HepG2 (cell line): ENCODE measurements at regions not wholly inside any gene's neighbourhood (a gene's known extent, or its start where the extent isn't known, plus 50 kb on each side); places are given as distances from the start of the nearest gene placed in this dataset.

Experiments used
- ATAC-seq: fragments of 200-7000 bp; cut with Tn5 transposase; 3 replicates; pipeline ENCODE4 v1.9.1; 2020; ENCODE audit warnings: mild to moderate bottlenecking, moderate library complexity
- BruUV-seq: library from RNA; stranded (reverse); fragments of 400-500 nt; replicated peaks from 2 replicates; lab custom pipeline; 2021; lab: Mats Ljungman, UMichigan
- CTCF ChIA-PET: fragments of 300-600 bp; formaldehyde crosslinking; extraction: SDS; loops from one replicate; lab custom pipeline; 2021; ENCODE audit warnings: low total read pairs, inconsistent platforms, low intra/inter-chr PET ratio; lab: Yijun Ruan, JAX
- POLR2A ChIA-PET: fragments of 350-600 bp; sonication (Branson Sonifier 250); formaldehyde crosslinking; loops from one replicate; lab custom pipeline; 2020; ENCODE audit warnings: antibody characterized with exemption, inconsistent platforms; lab: Yijun Ruan, JAX
- DNase-seq: peaks from one replicate; pipeline ENCODE4 v3.0.0-alpha.2; 2015; ENCODE audit warnings: low spot score
- FAIRE-seq: peaks from 3 replicates; lab custom pipeline; 2011; peaks lifted over from hg19 to GRCh38; lab: Jason Lieb, UNC
- H2AFZ ChIP-seq: one replicate; pipeline ENCODE4 v1.6.1; 2011; ENCODE audit warnings: low read length, inconsistent platforms
- H3K27ac ChIP-seq: fragments of 300-600 bp; 3 replicates; pipeline ENCODE4 v1.8.0; 2011; ENCODE audit warnings: mixed run types, mild to moderate bottlenecking, mixed read lengths, low read length, inconsistent platforms; ENCODE audit not compliant: insufficient read depth; ENCODE audit errors: extremely low read length
- H3K27me3 ChIP-seq, 2 experiments: fragments of 200-600 bp in 1 of 2; 2 replicates in 1 of 2; 3 replicates in 1 of 2; pipeline versions ENCODE4 v1.6.0 to v1.8.0; 2011; ENCODE audit warnings: low read length in 2 of 2, mild to moderate bottlenecking in 2 of 2, moderate library complexity in 2 of 2, inconsistent platforms in 1 of 2; ENCODE audit not compliant: insufficient read depth in 2 of 2, control insufficient read depth in 1 of 2
- H3K36me3 ChIP-seq, 2 experiments: fragments of 200-600 bp in 1 of 2; replicated peaks in 1 of 2; 2 replicates in 1 of 2; 3 replicates in 1 of 2; pipeline versions ENCODE4 v1.5.1 to v1.8.0; 2011; ENCODE audit warnings: low read length in 2 of 2, inconsistent platforms in 1 of 2; ENCODE audit not compliant: insufficient read depth in 2 of 2, control insufficient read depth in 1 of 2
- H3K4me1 ChIP-seq: 2 replicates; pipeline ENCODE4 v1.5.1; 2012; ENCODE audit warnings: low read length, inconsistent platforms; ENCODE audit not compliant: insufficient read depth
- H3K4me2 ChIP-seq: 2 replicates; pipeline ENCODE4 v1.6.0; 2011; ENCODE audit warnings: low read depth, low read length, inconsistent platforms
- H3K4me3 ChIP-seq, 3 experiments: fragments of 200-600 bp in 1 of 3; sonication (generic), shearing (Covaris generic) in 1 of 3; replicated peaks in 1 of 3; 2 replicates each; pipeline ENCODE4 v1.5.1; 2011 to 2016; ENCODE audit warnings: low read length in 3 of 3, inconsistent platforms in 2 of 3, low read depth in 2 of 3, mild to moderate bottlenecking in 2 of 3, control low read depth in 1 of 3, mixed read lengths in 1 of 3; ENCODE audit not compliant: insufficient read depth in 1 of 3
- H3K79me2 ChIP-seq: one replicate; pipeline ENCODE4 v1.6.1; 2011; ENCODE audit warnings: low read length, inconsistent platforms; ENCODE audit not compliant: insufficient read depth
- H3K9ac ChIP-seq: 2 replicates; pipeline ENCODE4 v1.6.0; 2011; ENCODE audit warnings: mild to moderate bottlenecking, low read depth, low read length, inconsistent platforms; ENCODE audit not compliant: insufficient read depth
- H3K9me3 ChIP-seq: 2 replicates; pipeline ENCODE4 v1.5.1; 2012; ENCODE audit warnings: mild to moderate bottlenecking, low read length
- H4K20me1 ChIP-seq: 2 replicates; pipeline ENCODE4 v1.6.0; 2011; ENCODE audit warnings: inconsistent platforms, mild to moderate bottlenecking, low read length, moderate library complexity; ENCODE audit not compliant: insufficient read depth
- CSRNP2 ChIP-seq: sonication (generic); formaldehyde crosslinking; conservative IDR thresholded peaks from 2 replicates; pipeline ENCODE4 v1.8.0; 2022; ENCODE audit warnings: low read depth, missing genetic modification reagents
- GMEB1 ChIP-seq: sonication (generic); formaldehyde crosslinking; IDR thresholded peaks from 2 replicates; pipeline ENCODE4 v1.5.1; 2020; ENCODE audit warnings: missing genetic modification reagents, mild to moderate bottlenecking, borderline replicate concordance
- HES4 ChIP-seq: sonication (generic); formaldehyde crosslinking; IDR thresholded peaks from 2 replicates; pipeline ENCODE4 v1.9.0; 2021; ENCODE audit warnings: mild to moderate bottlenecking, missing genetic modification reagents, borderline replicate concordance
- ISL2 ChIP-seq: sonication (generic); formaldehyde crosslinking; IDR thresholded peaks from 2 replicates; pipeline ENCODE4 v1.5.0; 2020; ENCODE audit warnings: missing genetic modification reagents
- KLF6 ChIP-seq: IDR thresholded peaks from 2 replicates; pipeline ENCODE4 v1.8.0; 2016; ENCODE audit warnings: missing biosample characterization, missing genetic modification reagents
- RORA ChIP-seq: sonication (generic); formaldehyde crosslinking; IDR thresholded peaks from 2 replicates; pipeline ENCODE4 v1.5.0; 2020; ENCODE audit warnings: mild to moderate bottlenecking, missing genetic modification reagents, moderate library complexity
- RXRA ChIP-seq: sonication (generic); formaldehyde crosslinking; IDR thresholded peaks from 2 replicates; pipeline ENCODE4 v1.5.1; 2020; ENCODE audit warnings: missing genetic modification reagents
- SALL1 ChIP-seq: sonication (generic); formaldehyde crosslinking; IDR thresholded peaks from 2 replicates; pipeline ENCODE4 v1.8.0; 2022; ENCODE audit warnings: mild to moderate bottlenecking, missing genetic modification reagents
- SSRP1 ChIP-seq: IDR thresholded peaks from 2 replicates; pipeline ENCODE4 v1.6.1; 2016; ENCODE audit warnings: control low read depth
- XBP1 ChIP-seq: sonication (generic); formaldehyde crosslinking; IDR thresholded peaks from 2 replicates; pipeline ENCODE4 v1.5.0; 2020; ENCODE audit warnings: missing genetic modification reagents
- ZBTB38 ChIP-seq: sonication (generic); formaldehyde crosslinking; IDR thresholded peaks from 2 replicates; pipeline ENCODE4 v1.5.1; 2020; ENCODE audit warnings: mild to moderate bottlenecking, missing genetic modification reagents
- ZMYM3 ChIP-seq: sonication (generic); formaldehyde crosslinking; IDR thresholded peaks from 2 replicates; pipeline ENCODE4 v1.5.1; 2020; ENCODE audit warnings: mild to moderate bottlenecking, missing genetic modification reagents
- ZNF484 ChIP-seq: sonication (generic); formaldehyde crosslinking; IDR thresholded peaks from 2 replicates; pipeline ENCODE4 v1.5.1; 2020; ENCODE audit warnings: mild to moderate bottlenecking, low read depth, missing genetic modification reagents, borderline replicate concordance
- ZNF557 ChIP-seq: sonication (generic); formaldehyde crosslinking; IDR thresholded peaks from 2 replicates; pipeline ENCODE4 v1.4.0; 2020; ENCODE audit warnings: missing genetic modification reagents
- ZNF660 ChIP-seq: sonication (generic); formaldehyde crosslinking; IDR thresholded peaks from 2 replicates; pipeline ENCODE4 v1.5.1; 2020; ENCODE audit warnings: mild to moderate bottlenecking, low read depth, missing genetic modification reagents, borderline replicate concordance
- ZNF878 ChIP-seq: sonication (generic); formaldehyde crosslinking; IDR thresholded peaks from 2 replicates; pipeline ENCODE4 v1.8.1; 2023; ENCODE audit warnings: mild to moderate bottlenecking, missing genetic modification reagents, moderate library complexity
- WGBS: methylation state at CpG from one replicate; pipeline ENCODE4 v1.1.6; 2017; ENCODE audit warnings: low lambda C conversion rate; 5-methylcytosine and 5-hydroxymethylcytosine counted together
- in situ Hi-C: cut with HindIII; loops from 2 replicates; pipeline ENCODE4 v1.10.0; 2017; ENCODE audit warnings: low pct_unique_long_range_greater_than_20kb; ENCODE audit not compliant: extremely low pct_ligation_motif_present
- intact Hi-C: fragments of 100-400 bp; cut with micrococcal nuclease; formaldehyde crosslinking; loops from one replicate; pipeline ENCODE4 v1.10.0; 2022; ENCODE audit not compliant: unreplicated experiment

DNA sequence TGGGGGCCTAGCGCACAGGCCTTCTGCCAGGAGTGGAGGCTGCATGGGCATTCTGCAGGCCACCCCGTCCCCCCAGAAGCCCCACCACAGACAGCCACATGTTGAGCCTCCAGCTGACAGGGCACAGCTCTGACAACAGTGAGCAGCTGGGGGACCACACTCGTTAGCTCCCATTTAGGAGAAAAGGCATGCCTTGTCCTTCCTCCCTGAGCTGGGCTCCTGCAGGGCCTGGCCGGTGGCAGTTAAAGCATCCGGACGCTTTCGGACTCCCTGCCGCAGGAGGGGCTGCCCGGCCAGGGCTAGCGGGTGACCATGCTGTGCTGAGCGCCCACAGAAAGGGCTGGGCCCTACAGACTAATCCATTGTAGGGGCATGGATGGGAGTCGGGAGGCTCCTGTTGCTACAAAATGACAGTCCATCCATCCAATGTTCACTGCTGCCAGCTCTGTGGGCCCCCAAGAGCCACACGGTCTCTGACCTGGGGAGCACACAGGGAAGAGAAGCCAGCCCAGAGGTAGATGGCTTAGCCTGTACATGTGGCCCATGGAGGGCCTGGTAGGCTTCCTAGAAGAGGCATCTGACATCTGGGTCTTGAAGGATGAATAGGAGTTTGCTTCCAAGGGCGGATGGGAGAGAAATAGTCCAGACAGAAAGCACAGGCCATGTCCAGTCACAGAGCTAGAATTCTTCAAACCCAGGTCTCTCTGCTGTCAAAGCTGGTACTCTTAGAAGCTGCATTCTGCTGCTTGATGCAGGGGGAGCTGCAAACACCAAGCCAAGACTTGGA lies 116.5 kb upstream of the VSTM2B start:
- 0% methylated on average over 1 of the region's 14 CpGs for WGBS
- BruUV-seq = no TSS peak
- no peak for DNase-seq
- no peak for TF ChIP-seq ZNF557
- no peak for TF ChIP-seq ZNF484 (CRISPR knock-in tag)
- no peak for TF ChIP-seq HES4 (CRISPR knock-in tag)
- TF ChIP-seq ZNF878 (CRISPR knock-in tag) = no peak
- TF ChIP-seq, all 625 proteins: peak for 0
- H3K9ac ChIP-seq = no peak overlapping the region
- no peaks in the 10 kb centered on the region for H3K36me3 ChIP-seq
- no peak overlapping the region for H3K27ac ChIP-seq
- intact Hi-C loops (loop anchor here (10.0 kb wide), 1 partner anchor 826 kb away; no protein-coding TSS in a partner anchor), in situ Hi-C loops (no loop called here)
- ChIA-PET CTCF (no interaction called here), POLR2A (no interaction called here)
- ATAC-seq (no peak), FAIRE-seq (no peak)
- no peak overlapping the region for H2AFZ ChIP-seq
- no peaks in the 10 kb centered on the region for H4K20me1 ChIP-seq
- no peaks in the 10 kb centered on the region for H3K4me1 ChIP-seq
- no peaks in the 10 kb centered on the region for H3K9me3 ChIP-seq
- peaks cover 3 to 38% of the 10 kb centered on the region in 2 experiments; a peak in 4 of 5 replicates for H3K27me3 ChIP-seq
- H3K4me2 ChIP-seq = no peak overlapping the region
- H3K4me3 ChIP-seq = no peak overlapping the region
- H3K79me2 ChIP-seq = no peaks in the 10 kb centered on the region

DNA sequence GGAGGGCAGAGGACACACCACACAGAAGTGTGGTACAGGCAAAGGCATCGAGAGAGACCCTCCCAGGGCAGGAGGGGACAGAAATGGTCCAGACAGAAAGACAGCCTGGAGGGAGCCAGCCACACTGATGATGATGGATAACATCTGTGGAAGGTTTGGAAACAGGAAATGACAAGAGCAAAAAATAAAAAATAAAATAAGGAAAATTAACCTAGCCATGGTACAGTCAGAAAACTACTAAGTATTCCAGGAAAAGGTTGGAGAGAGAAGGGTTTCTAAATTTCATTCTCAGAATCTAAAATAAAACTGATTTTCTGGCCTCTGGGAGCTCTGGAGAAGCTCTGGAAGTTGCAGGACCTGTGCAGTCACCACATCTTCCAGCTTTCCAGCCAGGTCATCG lies 115.2 kb upstream of the VSTM2B start:
- H3K36me3 ChIP-seq = no peaks in the 10 kb centered on the region
- DNase-seq (no peak), FAIRE-seq (no peak), ATAC-seq (no peak)
- no peak overlapping the region for H3K4me3 ChIP-seq
- peaks cover 1 to 30% of the 10 kb centered on the region in 2 experiments; a peak in 3 of 5 replicates for H3K27me3 ChIP-seq
- H3K79me2 ChIP-seq = no peaks in the 10 kb centered on the region
- no peaks in the 10 kb centered on the region for H3K9me3 ChIP-seq
- ChIA-PET POLR2A (no interaction called here), CTCF (no interaction called here)
- intact Hi-C loops = no loop called here
- in situ Hi-C loops = no loop called here
- no peak overlapping the region for H3K4me2 ChIP-seq
- 4% methylated on average over 1 of the region's 2 CpGs for WGBS
- no peak overlapping the region for H2AFZ ChIP-seq
- no peak overlapping the region for H3K27ac ChIP-seq
- H3K9ac ChIP-seq = no peak overlapping the region
- H3K4me1 ChIP-seq = no peaks in the 10 kb centered on the region
- no peaks in the 10 kb centered on the region for H4K20me1 ChIP-seq
- BruUV-seq = no TSS peak
- TF ChIP-seq RORA (CRISPR knock-in tag) (no peak), SALL1 (CRISPR knock-in tag) (no peak), KLF6 (CRISPR knock-in tag) (no peak), ZNF660 (CRISPR knock-in tag) (no peak), RXRA (CRISPR knock-in tag) (no peak), GMEB1 (CRISPR knock-in tag) (no peak), XBP1 (CRISPR knock-in tag) (no peak), CSRNP2 (CRISPR knock-in tag) (no peak), ISL2 (CRISPR knock-in tag) (no peak), ZMYM3 (CRISPR knock-in tag) (no peak), ZBTB38 (CRISPR knock-in tag) (no peak), SSRP1 (CRISPR knock-in tag) (no peak)
